K562 (cell line): ENCODE measurements at regions not wholly inside any gene's neighbourhood (a gene's known extent, or its start where the extent isn't known, plus 50 kb on each side); places are given as distances from the start of the nearest gene placed in this dataset.
"Not testable (repeated sequence)": the region's sequence is repeated elsewhere in the genome, so short reads cannot be mapped to it uniquely, and the experiment has no call there.

Experiments used
- ATAC-seq: fragments of 200-7000 bp; cut with Tn5 transposase; 3 replicates; pipeline ENCODE4 v1.9.1; 2020; ENCODE audit warnings: moderate library complexity
- BruUV-seq: library from RNA; stranded (reverse); fragments of 400-500 nt; replicated peaks from 2 replicates; lab custom pipeline; 2021; lab: Mats Ljungman, UMichigan
- CTCF ChIA-PET: fragments of 300-600 bp; formaldehyde crosslinking; extraction: SDS; loops from one replicate; lab custom pipeline; 2021; ENCODE audit warnings: low intra/inter-chr PET ratio; lab: Yijun Ruan, JAX
- POLR2A ChIA-PET: fragments of 300-600, 350-650 bp; sonication (Branson Sonifier 250); formaldehyde crosslinking; extraction: SDS; loops from one replicate; lab custom pipeline; 2021; ENCODE audit warnings: antibody characterized with exemption, inconsistent platforms; lab: Yijun Ruan, JAX
- DNase-seq, 4 experiments: peaks; one replicate each; pipeline versions ENCODE4 v3.0.0 to v3.0.0-alpha.2; 2011 to 2018; ENCODE audit warnings: low spot score in 3 of 4, mixed read lengths in 3 of 4; ENCODE audit errors: extremely low read depth in 1 of 4
- FAIRE-seq: peaks from 2 replicates; lab custom pipeline; 2011; peaks lifted over from hg19 to GRCh38; lab: Jason Lieb, UNC
- H2AFZ ChIP-seq: 2 replicates; pipeline ENCODE4 v1.6.0; 2011; ENCODE audit warnings: low read depth, low read length, control low read depth, inconsistent platforms
- H3K27ac ChIP-seq: fragments of 200-600 bp; 3 replicates; pipeline ENCODE4 v1.8.0; 2011; ENCODE audit warnings: low read depth, mild to moderate bottlenecking, control low read depth, inconsistent platforms, low read length, moderate library complexity, mixed read lengths; ENCODE audit errors: extremely low read depth
- H3K27me3 ChIP-seq, 2 experiments: fragments of 300-600 bp in 1 of 2; 2 replicates in 1 of 2; 3 replicates in 1 of 2; pipeline versions ENCODE4 v1.6.0 to v1.8.0; 2011; ENCODE audit warnings: inconsistent platforms in 2 of 2, low read length in 2 of 2, mild to moderate bottlenecking in 1 of 2, mixed read lengths in 1 of 2, moderate library complexity in 1 of 2; ENCODE audit not compliant: control insufficient read depth in 2 of 2, insufficient read depth in 2 of 2
- H3K36me3 ChIP-seq: fragments of 300-600 bp; 3 replicates; pipeline ENCODE4 v1.8.0; 2011; ENCODE audit warnings: mild to moderate bottlenecking, low read length, inconsistent platforms; ENCODE audit not compliant: control insufficient read depth, insufficient read depth
- H3K4me1 ChIP-seq, 2 experiments: fragments of 200-600 bp in 1 of 2; replicated peaks in 1 of 2; 2 replicates in 1 of 2; 3 replicates in 1 of 2; pipeline versions ENCODE4 v1.5.1 to v1.8.0; 2011; ENCODE audit warnings: inconsistent platforms in 2 of 2, low read length in 2 of 2, mild to moderate bottlenecking in 1 of 2, mixed read lengths in 1 of 2, moderate library complexity in 1 of 2; ENCODE audit not compliant: control insufficient read depth in 2 of 2, insufficient read depth in 2 of 2
- H3K4me2 ChIP-seq: 2 replicates; pipeline ENCODE4 v1.6.1; 2011; ENCODE audit warnings: low read length, control low read depth, inconsistent platforms, mixed read lengths; ENCODE audit not compliant: insufficient read depth
- H3K4me3 ChIP-seq: fragments of 200-600 bp; sonication (generic), shearing (Covaris generic); 2 replicates; pipeline ENCODE4 v1.5.1; 2016; ENCODE audit warnings: control low read depth, inconsistent platforms
- H3K79me2 ChIP-seq: fragments of 200-600 bp; 3 replicates; pipeline ENCODE4 v1.8.0; 2011; ENCODE audit warnings: low read length, inconsistent platforms; ENCODE audit not compliant: control insufficient read depth, insufficient read depth
- H3K9ac ChIP-seq, 2 experiments: 2 replicates each; pipeline versions ENCODE4 v1.6.0 to v1.6.1; 2011; ENCODE audit warnings: low read depth in 2 of 2, low read length in 2 of 2, control low read depth in 1 of 2, inconsistent platforms in 1 of 2, mild to moderate bottlenecking in 1 of 2, mixed read lengths in 1 of 2; ENCODE audit not compliant: insufficient read depth in 1 of 2
- H3K9me1 ChIP-seq: one replicate; pipeline ENCODE4 v1.6.0; 2011; ENCODE audit warnings: inconsistent platforms, mild to moderate bottlenecking, low read length, moderate library complexity; ENCODE audit not compliant: control insufficient read depth, insufficient read depth
- H3K9me3 ChIP-seq: replicated peaks from 2 replicates; pipeline ENCODE4 v1.5.1; 2011; ENCODE audit warnings: low read depth, low read length, inconsistent platforms; ENCODE audit not compliant: control insufficient read depth, insufficient read depth
- H4K20me1 ChIP-seq: replicated peaks from 2 replicates; pipeline ENCODE4 v1.6.1; 2011; ENCODE audit warnings: low read length, inconsistent platforms, mixed read lengths; ENCODE audit not compliant: control insufficient read depth, insufficient read depth
- ETV5 ChIP-seq: sonication (generic); formaldehyde crosslinking; IDR thresholded peaks from 2 replicates; pipeline ENCODE4 v1.4.0; 2020; ENCODE audit warnings: low read depth, mild to moderate bottlenecking, missing genetic modification reagents
- ZFP36 ChIP-seq: fragments of 150-350 bp; IDR thresholded peaks from 2 replicates; pipeline ENCODE4 v1.6.1; 2018; ENCODE audit warnings: low read length, low read depth; ENCODE audit not compliant: partially characterized antibody
- WGBS: fragments of 100-300 bp; shearing (Covaris generic); methylation state at CpG from one replicate; pipeline ENCODE4 v1.1.6; 2016; ENCODE audit warnings: low coverage, mixed read lengths; ENCODE audit not compliant: insufficient coverage; ENCODE audit errors: missing lambda C conversion rate; 5-methylcytosine and 5-hydroxymethylcytosine counted together
- in situ Hi-C: fragments of 300-500 bp; cut with MboI; formaldehyde crosslinking; loops from 4 replicates; pipeline ENCODE4 v1.15.0; 2018; ENCODE audit warnings: inconsistent platforms, mixed read lengths
- intact Hi-C: fragments of 100-400 bp; cut with micrococcal nuclease; formaldehyde crosslinking; loops from 2 replicates; pipeline ENCODE4 v1.14.2; 2022

DNA sequence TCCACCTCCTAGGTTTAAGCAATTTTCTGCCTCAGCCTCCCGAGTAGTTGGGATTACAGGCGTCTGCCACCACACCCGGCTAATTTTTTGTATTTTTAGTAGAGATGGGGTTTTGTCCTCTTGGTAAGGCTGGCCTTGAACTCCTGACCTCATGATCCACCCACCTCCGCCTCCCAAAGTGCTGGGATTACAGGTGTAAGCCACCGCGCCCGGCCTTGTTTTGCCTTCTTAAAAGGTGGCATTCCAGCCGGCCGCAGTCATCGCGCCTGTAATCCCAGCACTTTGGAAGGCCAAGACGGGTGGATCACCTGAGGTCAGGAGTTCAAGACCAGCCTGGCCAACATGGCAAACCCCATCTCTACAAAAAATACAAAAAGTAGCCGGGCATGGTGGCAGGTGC lies 253.7 kb downstream of the PARP8 start:
- FAIRE-seq, H3K27me3 ChIP-seq, DNase-seq, H4K20me1 ChIP-seq, H3K79me2 ChIP-seq, H3K4me2 ChIP-seq, H3K4me3 ChIP-seq, H3K27ac ChIP-seq, in situ Hi-C loops, H3K9ac ChIP-seq, H2AFZ ChIP-seq, H3K9me3 ChIP-seq, intact Hi-C loops, BruUV-seq, H3K9me1 ChIP-seq, ATAC-seq, H3K36me3 ChIP-seq, POLR2A ChIA-PET: not testable (repeated sequence)
- CTCF ChIA-PET = interaction anchor here (0.6 kb wide), 1 partner anchor 561 kb away, joined by 4 read pairs; no protein-coding TSS in a partner anchor
- WGBS = 4% methylated on average over 13 of the region's 13 CpGs
- H3K4me1 ChIP-seq = peaks cover 0 to 14% of the 10 kb centered on the region in 2 experiments; a peak in 1 of 5 replicates

- Histone ChIP-seq H2AFZ (no peak overlapping the region), H3K4me1 (peaks cover 0 to 14% of the 10 kb centered on the region in 2 experiments; a peak in 1 of 5 replicates), H3K4me2 (no peak overlapping the region), H3K9me1 (no peaks in the 10 kb centered on the region), H3K27me3 (no peaks in the 10 kb centered on the region), H3K4me3 (no peak overlapping the region), H3K9me3 (no peaks in the 10 kb centered on the region), H3K79me2 (no peaks in the 10 kb centered on the region), H3K9ac (no peak overlapping the region), H3K36me3 (no peaks in the 10 kb centered on the region), H3K27ac (no peak overlapping the region), H4K20me1 (no peaks in the 10 kb centered on the region)
- DNase-seq (no peak), ATAC-seq (no peak), FAIRE-seq (no peak)
- ChIA-PET POLR2A (no interaction called here), CTCF (no interaction called here)
- 5% methylated on average over 15 of the region's 20 CpGs for WGBS
- intact Hi-C loops (no loop called here), in situ Hi-C loops (no loop called here)
- no TSS peak for BruUV-seq
- no peak for TF ChIP-seq ETV5 (CRISPR knock-in tag)
- peak; percentile 70 for TF ChIP-seq ZFP36
These were observed 255.1 kb downstream of the PARP8 start for GRCh38 chr5:50921366-50922133.
